ENCODE measurements at regions not wholly inside any gene's neighbourhood (a gene's known extent, or its start where the extent isn't known, plus 50 kb on each side); places are given as distances from the start of the nearest gene placed in this dataset.

- no peak for TF ChIP-seq CTCF (IDR thresholded peaks at IDR 0.05; ENCODE audit: extremely low read depth in 1 of 2, insufficient read depth in 1 of 2, low read depth in 1 of 2, low read length in 2 of 2)
- no peak for TF ChIP-seq POLR2A (IDR thresholded peaks at IDR 0.05; ENCODE audit: low read depth, low read length)
- no peak for TF ChIP-seq POLR2AphosphoS5 (IDR thresholded peaks at IDR 0.05; ENCODE audit: insufficient read depth, low read depth, low read length)
- no peak for TF ChIP-seq EZH2 (IDR thresholded peaks at IDR 0.05; ENCODE audit: borderline replicate concordance, low read depth, low read length, severe bottlenecking)
- TF ChIP-seq JUN (IDR thresholded peaks at IDR 0.05; ENCODE audit: borderline replicate concordance, insufficient read depth, insufficient read length, low read depth): no peak
- no peak for TF ChIP-seq MAX (IDR thresholded peaks at IDR 0.05; ENCODE audit: insufficient read depth, insufficient read length)
- no peak for TF ChIP-seq FOS (IDR thresholded peaks at IDR 0.05; ENCODE audit: borderline replicate concordance, insufficient read depth, low read length)
- TF ChIP-seq GATA2 (IDR thresholded peaks at IDR 0.05; ENCODE audit: insufficient read depth, insufficient read length, low read depth, low read length): no peak
These were observed 100.8 kb downstream of the DLL1 start for GRCh38 chr6:170190046-170190445.
